Gastroesophageal sphincter (tissue), 3 donors: ENCODE measurements at regions not wholly inside any gene's neighbourhood (a gene's known extent, or its start where the extent isn't known, plus 50 kb on each side); places are given as distances from the start of the nearest gene placed in this dataset.

Source experiments
- POLR2A ChIP-seq, 2 donors: fragments of 450-650 bp; IDR thresholded peaks; one replicate each; pipeline ENCODE4 v1.6.1; 2017; ENCODE audit warnings: antibody characterized with exemption in 2 of 2, mild to moderate bottlenecking in 2 of 2, moderate library complexity in 1 of 2
- POLR2AphosphoS5 ChIP-seq: sonication (generic); formaldehyde crosslinking; IDR thresholded peaks from one replicate; pipeline ENCODE4 v1.6.1; 2017; ENCODE audit warnings: antibody characterized with exemption
- TF ChIP-seq, protein P1 (sequence below), 4 experiments: fragments of 200-600 bp in 2 of 4; fragments of 450-650 bp in 2 of 4; sonication (generic) in 1 of 4; IDR thresholded peaks; one replicate each; pipeline ENCODE4 v1.5.1; 2017 to 2019; ENCODE audit warnings: antibody characterized with exemption in 4 of 4, mild to moderate bottlenecking in 2 of 4, moderate library complexity in 2 of 4

DNA sequence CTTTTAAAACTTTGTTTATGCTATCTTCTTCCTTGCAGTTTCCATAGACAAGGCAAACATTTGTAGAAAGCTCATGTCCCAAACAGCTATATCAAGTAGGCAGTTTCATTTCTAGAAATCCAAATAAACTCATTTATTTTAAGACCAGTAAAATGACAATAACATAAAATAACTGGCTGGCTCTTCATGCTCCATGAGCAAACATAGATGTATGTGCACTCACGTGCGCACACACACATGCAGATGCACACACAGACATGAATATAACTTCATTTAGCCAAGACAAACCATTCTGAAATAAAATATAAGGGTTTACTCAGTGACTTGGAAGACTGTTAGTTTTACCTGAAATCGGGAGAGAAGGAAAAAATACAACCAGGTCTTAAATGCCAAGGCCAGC is 176.5 kb upstream of the GAS1 start:
- TF ChIP-seq, protein P1, sequence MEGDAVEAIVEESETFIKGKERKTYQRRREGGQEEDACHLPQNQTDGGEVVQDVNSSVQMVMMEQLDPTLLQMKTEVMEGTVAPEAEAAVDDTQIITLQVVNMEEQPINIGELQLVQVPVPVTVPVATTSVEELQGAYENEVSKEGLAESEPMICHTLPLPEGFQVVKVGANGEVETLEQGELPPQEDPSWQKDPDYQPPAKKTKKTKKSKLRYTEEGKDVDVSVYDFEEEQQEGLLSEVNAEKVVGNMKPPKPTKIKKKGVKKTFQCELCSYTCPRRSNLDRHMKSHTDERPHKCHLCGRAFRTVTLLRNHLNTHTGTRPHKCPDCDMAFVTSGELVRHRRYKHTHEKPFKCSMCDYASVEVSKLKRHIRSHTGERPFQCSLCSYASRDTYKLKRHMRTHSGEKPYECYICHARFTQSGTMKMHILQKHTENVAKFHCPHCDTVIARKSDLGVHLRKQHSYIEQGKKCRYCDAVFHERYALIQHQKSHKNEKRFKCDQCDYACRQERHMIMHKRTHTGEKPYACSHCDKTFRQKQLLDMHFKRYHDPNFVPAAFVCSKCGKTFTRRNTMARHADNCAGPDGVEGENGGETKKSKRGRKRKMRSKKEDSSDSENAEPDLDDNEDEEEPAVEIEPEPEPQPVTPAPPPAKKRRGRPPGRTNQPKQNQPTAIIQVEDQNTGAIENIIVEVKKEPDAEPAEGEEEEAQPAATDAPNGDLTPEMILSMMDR (IDR thresholded peaks at IDR 0.05): no peak
- TF ChIP-seq POLR2A (IDR thresholded peaks at IDR 0.05): no peak
- TF ChIP-seq POLR2AphosphoS5: no peak
